ENCODE measurements at regions not wholly inside any gene's neighbourhood (a gene's known extent, or its start where the extent isn't known, plus 50 kb on each side); places are given as distances from the start of the nearest gene placed in this dataset.
A peak's percentile ranks its signal among the peaks of the same experiment; 100 is the strongest.

- intact Hi-C loops (cut with DNase I) = no loop called here
- H3K4me3 ChIP-seq = no peak overlapping the region
- 29 to 50% methylated on average over 2 of the region's 2 CpGs for WGBS, 2 donors
- TF ChIP-seq CTCF (IDR thresholded peaks at IDR 0.05) = no peak
- TF ChIP-seq POLR2A (IDR thresholded peaks at IDR 0.05) = no peak
- no peak for DNase-seq
- H3K4me1 ChIP-seq = no peaks in the 10 kb centered on the region
- no peaks in the 10 kb centered on the region for H3K36me3 ChIP-seq
- no peak overlapping the region for H3K27ac ChIP-seq
- no peaks in the 10 kb centered on the region for H3K27me3 ChIP-seq
- H3K9me3 ChIP-seq = no peaks in the 10 kb centered on the region
These were observed 1454.1 kb downstream of the GATA3 start for GRCh38 chr10:9508606-9509005.

- H3K27me3 ChIP-seq = no peaks in the 10 kb centered on the region
- no peak overlapping the region for H3K4me3 ChIP-seq
- no peak for DNase-seq
- no peak for TF ChIP-seq CTCF (IDR thresholded peaks at IDR 0.05)
- no peak for TF ChIP-seq POLR2A (IDR thresholded peaks at IDR 0.05)
- H3K36me3 ChIP-seq = no peaks in the 10 kb centered on the region
- no peak overlapping the region for H3K27ac ChIP-seq
- 39 to 57% methylated on average over 3 of the region's 3 CpGs for WGBS, 2 donors
- H3K9me3 ChIP-seq = no peaks in the 10 kb centered on the region
- intact Hi-C loops (cut with DNase I) = no loop called here
- H3K4me1 ChIP-seq = no peaks in the 10 kb centered on the region
These were observed 1456.1 kb downstream of the GATA3 start for GRCh38 chr10:9510626-9511025.

- peak overlapping the region in 1 of 4 donors; percentile 28 for H3K27ac ChIP-seq
- peaks cover 0 to 6% (median 0%) of the 10 kb centered on the region in 3 donors for H3K9me3 ChIP-seq
- no peak for DNase-seq
- 27 to 35% methylated on average over 6 of the region's 6 CpGs for WGBS, 2 donors
- intact Hi-C loops (cut with DNase I) = no loop called here
- no peaks in the 10 kb centered on the region for H3K27me3 ChIP-seq
- TF ChIP-seq CTCF (IDR thresholded peaks at IDR 0.05) = no peak
- TF ChIP-seq POLR2A (IDR thresholded peaks at IDR 0.05) = no peak
- H3K4me3 ChIP-seq = no peak overlapping the region
- no peaks in the 10 kb centered on the region for H3K36me3 ChIP-seq
- H3K4me1 ChIP-seq = no peaks in the 10 kb centered on the region
These were observed 1461.4 kb downstream of the GATA3 start for GRCh38 chr10:9515922-9516321.

GRCh38 chr10:9535744-9536143 is 1481.3 kb downstream of the GATA3 start:
- Histone ChIP-seq H3K27ac (no peak overlapping the region), H3K27me3 (no peaks in the 10 kb centered on the region), H3K4me3 (no peak overlapping the region), H3K9me3 (no peaks in the 10 kb centered on the region), H3K4me1 (no peaks in the 10 kb centered on the region), H3K36me3 (no peaks in the 10 kb centered on the region)
- TF ChIP-seq POLR2A (IDR thresholded peaks at IDR 0.05) = no peak
- TF ChIP-seq CTCF (IDR thresholded peaks at IDR 0.05) = no peak
- no peak for DNase-seq
- WGBS, 2 donors = 74 to 88% methylated on average over 3 to 4 of the region's 4 CpGs
- intact Hi-C loops (cut with DNase I) = no loop called here

GRCh38 chr10:9545073-9545472 is 1472.6 kb upstream of the CELF2 start:
- intact Hi-C loops (cut with DNase I) = no loop called here
- WGBS, 2 donors = 12 to 23% methylated on average over 2 of the region's 2 CpGs
- Histone ChIP-seq H3K9me3 (no peaks in the 10 kb centered on the region), H3K4me1 (no peaks in the 10 kb centered on the region), H3K4me3 (no peak overlapping the region), H3K27me3 (no peaks in the 10 kb centered on the region), H3K36me3 (no peaks in the 10 kb centered on the region), H3K27ac (no peak overlapping the region)
- TF ChIP-seq POLR2A (IDR thresholded peaks at IDR 0.05) (no peak), CTCF (IDR thresholded peaks at IDR 0.05) (no peak)
- DNase-seq = no peak

Measured in esophagus squamous epithelium (tissue), 5 donors.